Astrocyte (in vitro differentiated cells and primary cell): ENCODE measurements at regions not wholly inside any gene's neighbourhood (a gene's known extent, or its start where the extent isn't known, plus 50 kb on each side); places are given as distances from the start of the nearest gene placed in this dataset.

ENCODE experiments used
- CTCF ChIP-seq: IDR thresholded peaks from 2 replicates; pipeline ENCODE4 v1.5.1; 2011; ENCODE audit warnings: low read depth, mild to moderate bottlenecking, inconsistent platforms, low read length, moderate library complexity; ENCODE audit not compliant: insufficient read depth
- EZH2 ChIP-seq: IDR thresholded peaks from 2 replicates; pipeline ENCODE4 v1.6.1; 2012; ENCODE audit warnings: mild to moderate bottlenecking, low read length, inconsistent platforms; ENCODE audit not compliant: insufficient read depth

- no peak for TF ChIP-seq CTCF
- TF ChIP-seq EZH2, result no peak
These were observed 769.0 kb downstream of the BRINP3 start for GRCh38 chr1:189708674-189709073.
